ENCODE measurements at regions not wholly inside any gene's neighbourhood (a gene's known extent, or its start where the extent isn't known, plus 50 kb on each side); places are given as distances from the start of the nearest gene placed in this dataset.
A peak's percentile ranks its signal among the peaks of the same experiment; 100 is the strongest.

DNA sequence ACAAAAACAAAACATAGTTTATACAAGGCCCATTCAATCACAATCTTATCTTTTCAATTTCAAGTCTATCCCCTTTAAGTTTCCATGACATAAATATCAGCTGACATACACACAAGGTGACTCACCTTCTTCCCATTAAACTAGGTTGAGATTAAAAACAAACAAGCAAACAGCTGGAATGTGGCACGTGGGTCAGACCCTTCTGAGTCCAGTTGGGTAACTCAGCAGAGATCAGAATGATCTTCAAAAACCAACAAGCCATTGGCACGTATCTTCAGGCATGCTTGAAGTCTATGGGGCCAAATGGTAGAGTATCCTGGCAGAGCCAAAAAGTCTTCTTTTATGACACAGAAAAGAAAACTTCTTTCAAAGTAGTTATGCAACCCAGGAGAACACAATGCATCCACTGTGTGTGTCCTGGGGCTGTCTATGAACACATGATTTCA is 603.5 kb upstream of the CITED2 start:
- H3K4me3 ChIP-seq (ENCODE audit: low read depth, low read length): no peak overlapping the region
- DNase-seq: peak; percentile 35 to 39
- Mint-ChIP-seq H3K4me1 (ENCODE audit: low read depth, unreplicated experiment) (peaks cover 36% of the 10 kb centered on the region), H3K36me3 (ENCODE audit: insufficient read depth, unreplicated experiment) (peaks cover 4% of the 10 kb centered on the region), H3K27ac (ENCODE audit: unreplicated experiment) (no peak overlapping the region), H3K4me3 (ENCODE audit: unreplicated experiment) (no peak overlapping the region), H3K9me3 (ENCODE audit: unreplicated experiment) (no peaks in the 10 kb centered on the region), H3K27me3 (ENCODE audit: insufficient read depth, unreplicated experiment) (no peaks in the 10 kb centered on the region)
- TF ChIP-seq, protein P1, sequence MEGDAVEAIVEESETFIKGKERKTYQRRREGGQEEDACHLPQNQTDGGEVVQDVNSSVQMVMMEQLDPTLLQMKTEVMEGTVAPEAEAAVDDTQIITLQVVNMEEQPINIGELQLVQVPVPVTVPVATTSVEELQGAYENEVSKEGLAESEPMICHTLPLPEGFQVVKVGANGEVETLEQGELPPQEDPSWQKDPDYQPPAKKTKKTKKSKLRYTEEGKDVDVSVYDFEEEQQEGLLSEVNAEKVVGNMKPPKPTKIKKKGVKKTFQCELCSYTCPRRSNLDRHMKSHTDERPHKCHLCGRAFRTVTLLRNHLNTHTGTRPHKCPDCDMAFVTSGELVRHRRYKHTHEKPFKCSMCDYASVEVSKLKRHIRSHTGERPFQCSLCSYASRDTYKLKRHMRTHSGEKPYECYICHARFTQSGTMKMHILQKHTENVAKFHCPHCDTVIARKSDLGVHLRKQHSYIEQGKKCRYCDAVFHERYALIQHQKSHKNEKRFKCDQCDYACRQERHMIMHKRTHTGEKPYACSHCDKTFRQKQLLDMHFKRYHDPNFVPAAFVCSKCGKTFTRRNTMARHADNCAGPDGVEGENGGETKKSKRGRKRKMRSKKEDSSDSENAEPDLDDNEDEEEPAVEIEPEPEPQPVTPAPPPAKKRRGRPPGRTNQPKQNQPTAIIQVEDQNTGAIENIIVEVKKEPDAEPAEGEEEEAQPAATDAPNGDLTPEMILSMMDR (IDR thresholded peaks at IDR 0.05; ENCODE audit: insufficient read depth in 1 of 2, low read depth in 1 of 2, low read length in 1 of 2, severe bottlenecking in 1 of 2, unreplicated experiment in 1 of 2): no peak
- CTCF ChIA-PET: no interaction called here
- H3K9me3 ChIP-seq: no peaks in the 10 kb centered on the region
- BruUV-seq (replicated peaks): no TSS peak
- peaks cover 30% of the 10 kb centered on the region for H3K4me1 ChIP-seq
- POLR2A ChIA-PET: no interaction called here
- H3K27me3 ChIP-seq (replicated peaks; ENCODE audit: control insufficient read depth, insufficient read depth, low read length): no peaks in the 10 kb centered on the region
- intact Hi-C loops (cut with micrococcal nuclease; ENCODE audit: unreplicated experiment): no loop called here
- no peaks in the 10 kb centered on the region for H3K36me3 ChIP-seq (ENCODE audit: control insufficient read depth, insufficient read depth, low read length)

DNA sequence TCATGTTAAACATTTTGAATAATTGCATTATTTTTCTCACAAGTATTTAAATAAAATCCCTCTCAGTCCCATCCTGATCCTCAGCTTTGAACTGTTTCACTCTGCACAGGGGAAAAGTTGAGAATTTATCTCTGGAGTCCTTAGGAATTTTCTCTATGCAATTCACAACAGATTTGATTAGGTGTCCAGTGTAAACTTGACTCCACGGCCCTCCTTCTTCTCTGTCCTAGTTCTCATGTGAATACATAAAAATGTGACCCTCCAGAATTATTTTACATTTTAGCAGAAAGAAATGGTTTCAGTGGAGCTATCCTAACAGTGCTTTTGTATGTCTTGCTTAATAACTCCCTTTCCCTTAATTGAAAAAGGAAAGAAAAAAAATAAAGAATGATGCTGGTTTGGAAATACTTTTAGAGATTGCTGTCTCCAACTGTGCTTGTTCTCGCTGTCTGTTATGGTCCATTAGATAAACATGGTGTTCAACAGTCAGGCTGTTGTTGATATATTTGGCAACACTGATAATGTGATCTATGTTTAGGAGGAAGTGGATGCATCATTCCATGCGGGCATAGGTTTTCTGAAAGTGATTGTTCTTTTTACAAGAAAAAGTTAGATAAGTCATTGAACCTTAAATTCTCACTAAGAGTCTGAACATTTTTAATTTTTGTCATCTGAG is 599.4 kb upstream of the CITED2 start:
- POLR2A ChIA-PET: no interaction called here
- intact Hi-C loops (cut with micrococcal nuclease; ENCODE audit: unreplicated experiment): no loop called here

DNA sequence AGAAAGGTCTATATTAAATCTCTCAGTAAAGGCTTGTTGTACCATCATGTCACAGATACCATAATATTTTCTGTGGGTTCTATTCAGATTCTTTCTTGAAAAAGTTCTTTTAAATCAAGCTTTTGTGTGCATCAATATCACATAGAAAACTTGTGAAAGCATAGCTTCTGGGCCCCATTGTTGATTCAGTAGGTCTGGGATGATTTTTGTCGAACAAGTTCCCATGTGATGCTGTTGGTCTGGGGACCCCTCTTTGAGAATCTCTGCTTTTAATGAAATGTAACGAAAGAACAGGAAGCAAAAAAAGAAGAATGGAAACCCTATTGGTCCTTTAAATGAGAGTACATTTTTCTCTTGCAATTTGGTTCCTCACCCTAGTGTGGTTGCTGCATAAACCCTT is 597.7 kb upstream of the CITED2 start:
- ChIA-PET CTCF (no interaction called here), POLR2A (no interaction called here)

More for the DNA sequence above, 599.4 kb upstream of the CITED2 start:
- peaks cover 17% of the 10 kb centered on the region for H3K4me1 Mint-ChIP-seq (ENCODE audit: low read depth, unreplicated experiment)
- TF ChIP-seq, protein P1 (IDR thresholded peaks at IDR 0.05; ENCODE audit: insufficient read depth in 1 of 2, low read depth in 1 of 2, low read length in 1 of 2, severe bottlenecking in 1 of 2, unreplicated experiment in 1 of 2): no peak
- no peaks in the 10 kb centered on the region for H3K9me3 Mint-ChIP-seq (ENCODE audit: unreplicated experiment)
- BruUV-seq (replicated peaks): no TSS peak
- Histone ChIP-seq H3K9me3 (no peaks in the 10 kb centered on the region), H3K4me1 (peaks cover 13% of the 10 kb centered on the region; the same call in 1 of the 2 replicates), H3K27me3 (replicated peaks; ENCODE audit: control insufficient read depth, insufficient read depth, low read length) (no peaks in the 10 kb centered on the region), H3K36me3 (ENCODE audit: control insufficient read depth, insufficient read depth, low read length) (no peaks in the 10 kb centered on the region), H3K4me3 (ENCODE audit: low read depth, low read length) (no peak overlapping the region)
- no peak for DNase-seq
- H3K4me3 Mint-ChIP-seq (ENCODE audit: unreplicated experiment): no peak overlapping the region
- peaks cover 4% of the 10 kb centered on the region for H3K36me3 Mint-ChIP-seq (ENCODE audit: insufficient read depth, unreplicated experiment)
- H3K27ac Mint-ChIP-seq (ENCODE audit: unreplicated experiment): no peak overlapping the region
- no peaks in the 10 kb centered on the region for H3K27me3 Mint-ChIP-seq (ENCODE audit: insufficient read depth, unreplicated experiment)
- CTCF ChIA-PET: no interaction called here

More for the DNA sequence above, 597.7 kb upstream of the CITED2 start:
- peaks cover 3% of the 10 kb centered on the region; the same call in 1 of the 2 replicates for H3K4me1 ChIP-seq
- H3K27me3 ChIP-seq (replicated peaks; ENCODE audit: control insufficient read depth, insufficient read depth, low read length): no peaks in the 10 kb centered on the region
- peaks cover 8% of the 10 kb centered on the region for H3K4me1 Mint-ChIP-seq (ENCODE audit: low read depth, unreplicated experiment)
- no peak overlapping the region for H3K4me3 Mint-ChIP-seq (ENCODE audit: unreplicated experiment)
- no peak overlapping the region for H3K27ac Mint-ChIP-seq (ENCODE audit: unreplicated experiment)
- H3K9me3 Mint-ChIP-seq (ENCODE audit: unreplicated experiment): no peaks in the 10 kb centered on the region
- no peak for DNase-seq
- no peaks in the 10 kb centered on the region for H3K9me3 ChIP-seq
- H3K36me3 Mint-ChIP-seq (ENCODE audit: insufficient read depth, unreplicated experiment): no peaks in the 10 kb centered on the region
- no peaks in the 10 kb centered on the region for H3K36me3 ChIP-seq (ENCODE audit: control insufficient read depth, insufficient read depth, low read length)
- no peak overlapping the region for H3K4me3 ChIP-seq (ENCODE audit: low read depth, low read length)
- TF ChIP-seq, protein P1 (IDR thresholded peaks at IDR 0.05; ENCODE audit: insufficient read depth in 1 of 2, low read depth in 1 of 2, low read length in 1 of 2, severe bottlenecking in 1 of 2, unreplicated experiment in 1 of 2): no peak
- H3K27me3 Mint-ChIP-seq (ENCODE audit: insufficient read depth, unreplicated experiment): no peaks in the 10 kb centered on the region
- BruUV-seq (replicated peaks): no TSS peak
- intact Hi-C loops (cut with micrococcal nuclease; ENCODE audit: unreplicated experiment): no loop called here
